HCT116 (cell line): ENCODE measurements at regions not wholly inside any gene's neighbourhood (a gene's known extent, or its start where the extent isn't known, plus 50 kb on each side); places are given as distances from the start of the nearest gene placed in this dataset.

Experiments used
- CEBPB ChIP-seq: IDR thresholded peaks from 2 replicates; pipeline ENCODE4 v1.6.1; 2012; ENCODE audit warnings: low read depth
- EZH2 ChIP-seq: fragments of 200-600 bp; sonication (generic); IDR thresholded peaks from 2 replicates; pipeline ENCODE4 v1.6.1; 2017; ENCODE audit warnings: antibody characterized with exemption, mixed run types
- JUND ChIP-seq: IDR thresholded peaks from 2 replicates; pipeline ENCODE4 v1.6.1; 2012
- POLR2A ChIP-seq: IDR thresholded peaks from 2 replicates; pipeline ENCODE4 v1.7.0; 2011; ENCODE audit warnings: borderline replicate concordance; ENCODE audit not compliant: insufficient read depth, insufficient read length; ENCODE audit errors: extremely low read depth
- SRF ChIP-seq: IDR thresholded peaks from 2 replicates; pipeline ENCODE4 v1.6.1; 2012; ENCODE audit warnings: low read depth
- YY1 ChIP-seq: IDR thresholded peaks from 2 replicates; pipeline ENCODE4 v1.6.1; 2011; ENCODE audit warnings: low read length, low read depth, moderate library complexity, mild to moderate bottlenecking; ENCODE audit not compliant: insufficient replicate concordance; ENCODE audit errors: extremely low read depth
- TF ChIP-seq, protein P1 (sequence below): IDR thresholded peaks from 2 replicates; pipeline ENCODE4 v1.6.1; 2012
- TF ChIP-seq, protein P2 (sequence below), 3 experiments: fragments of 200-600 bp in 1 of 3; sonication (generic) in 1 of 3; IDR thresholded peaks in 2 of 3; conservative IDR thresholded peaks in 1 of 3; 2 replicates each; pipeline ENCODE4 v1.5.1; 2012 to 2017; ENCODE audit warnings: low read depth in 2 of 3, low read length in 2 of 3, antibody characterized with exemption in 1 of 3, borderline replicate concordance in 1 of 3, control low read depth in 1 of 3, mild to moderate bottlenecking in 1 of 3, mixed read lengths in 1 of 3, mixed run types in 1 of 3, moderate library complexity in 1 of 3; ENCODE audit not compliant: insufficient read depth in 1 of 3

DNA sequence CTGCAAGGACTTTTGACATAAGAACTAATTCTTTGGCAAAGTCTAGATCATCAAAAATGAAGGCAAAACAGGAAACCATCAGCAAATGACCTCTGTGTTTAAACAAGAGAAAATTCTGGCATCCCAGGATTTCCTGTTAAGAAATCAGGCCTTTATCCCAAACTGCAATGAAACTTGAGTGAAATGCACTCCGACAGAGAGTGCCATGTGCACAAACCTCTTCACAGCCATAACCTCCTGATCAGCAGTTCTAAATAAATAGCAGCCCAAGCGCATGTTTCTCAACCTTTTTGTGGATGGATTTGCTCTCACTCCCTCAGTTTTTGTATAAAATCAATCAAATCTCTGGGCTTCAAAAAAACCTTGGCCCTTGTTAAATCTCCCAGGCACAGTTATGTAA, 107.7 kb upstream of the EEPD1 start:
- no peak for TF ChIP-seq SRF
- TF ChIP-seq CEBPB = no peak
- TF ChIP-seq, protein P1, sequence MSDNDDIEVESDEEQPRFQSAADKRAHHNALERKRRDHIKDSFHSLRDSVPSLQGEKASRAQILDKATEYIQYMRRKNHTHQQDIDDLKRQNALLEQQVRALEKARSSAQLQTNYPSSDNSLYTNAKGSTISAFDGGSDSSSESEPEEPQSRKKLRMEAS = no peak
- TF ChIP-seq POLR2A = no peak
- TF ChIP-seq, protein P2, sequence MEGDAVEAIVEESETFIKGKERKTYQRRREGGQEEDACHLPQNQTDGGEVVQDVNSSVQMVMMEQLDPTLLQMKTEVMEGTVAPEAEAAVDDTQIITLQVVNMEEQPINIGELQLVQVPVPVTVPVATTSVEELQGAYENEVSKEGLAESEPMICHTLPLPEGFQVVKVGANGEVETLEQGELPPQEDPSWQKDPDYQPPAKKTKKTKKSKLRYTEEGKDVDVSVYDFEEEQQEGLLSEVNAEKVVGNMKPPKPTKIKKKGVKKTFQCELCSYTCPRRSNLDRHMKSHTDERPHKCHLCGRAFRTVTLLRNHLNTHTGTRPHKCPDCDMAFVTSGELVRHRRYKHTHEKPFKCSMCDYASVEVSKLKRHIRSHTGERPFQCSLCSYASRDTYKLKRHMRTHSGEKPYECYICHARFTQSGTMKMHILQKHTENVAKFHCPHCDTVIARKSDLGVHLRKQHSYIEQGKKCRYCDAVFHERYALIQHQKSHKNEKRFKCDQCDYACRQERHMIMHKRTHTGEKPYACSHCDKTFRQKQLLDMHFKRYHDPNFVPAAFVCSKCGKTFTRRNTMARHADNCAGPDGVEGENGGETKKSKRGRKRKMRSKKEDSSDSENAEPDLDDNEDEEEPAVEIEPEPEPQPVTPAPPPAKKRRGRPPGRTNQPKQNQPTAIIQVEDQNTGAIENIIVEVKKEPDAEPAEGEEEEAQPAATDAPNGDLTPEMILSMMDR (IDR thresholded peaks at IDR 0.05 in 2 of 3, conservative IDR thresholded peaks at IDR 0.05 in 1 of 3; ENCODE audit: borderline replicate concordance in 1 of 3, insufficient read depth in 1 of 3, low read depth in 2 of 3, low read length in 2 of 3) = no peak
- no peak for TF ChIP-seq JUND
- no peak for TF ChIP-seq YY1
- TF ChIP-seq EZH2 = no peak
